MCF 10A (cell line): ENCODE measurements at regions not wholly inside any gene's neighbourhood (a gene's known extent, or its start where the extent isn't known, plus 50 kb on each side); places are given as distances from the start of the nearest gene placed in this dataset.
A peak's percentile ranks its signal among the peaks of the same experiment; 100 is the strongest.

Experiments used
- BruUV-seq: library from RNA; stranded (reverse); fragments of 400-500 nt; replicated peaks from 2 replicates; lab custom pipeline; 2021; lab: Mats Ljungman, UMichigan
- CTCF ChIA-PET: fragments of 300-600 bp; sonication (Branson Sonifier 250); formaldehyde crosslinking; extraction: SDS; loops from one replicate; lab custom pipeline; 2021; ENCODE audit warnings: antibody characterized with exemption, inconsistent platforms; lab: Yijun Ruan, JAX
- POLR2A ChIA-PET: fragments of 300-600, 350-650 bp; sonication (Branson Sonifier 250); formaldehyde crosslinking; extraction: SDS; loops from one replicate; lab custom pipeline; 2020; ENCODE audit warnings: antibody characterized with exemption, inconsistent platforms; lab: Yijun Ruan, JAX
- DNase-seq: peaks from one replicate; pipeline ENCODE4 v3.0.0-alpha.2; 2018; ENCODE audit not compliant: unreplicated experiment
- H3K27ac Mint-ChIP-seq: one replicate; pipeline ENCODE4 v1.8.0; 2022; ENCODE audit warnings: mild to moderate bottlenecking, low read depth, mixed read lengths; ENCODE audit not compliant: unreplicated experiment
- H3K27me3 Mint-ChIP-seq: one replicate; pipeline ENCODE4 v1.8.0; 2022; ENCODE audit warnings: mixed read lengths; ENCODE audit not compliant: insufficient read depth, unreplicated experiment
- H3K36me3 Mint-ChIP-seq: one replicate; pipeline ENCODE4 v1.8.0; 2022; ENCODE audit warnings: mild to moderate bottlenecking, moderate library complexity, mixed read lengths; ENCODE audit not compliant: insufficient read depth, unreplicated experiment
- H3K4me1 Mint-ChIP-seq: one replicate; pipeline ENCODE4 v1.8.0; 2022; ENCODE audit warnings: mixed read lengths; ENCODE audit not compliant: insufficient read depth, unreplicated experiment
- H3K4me3 Mint-ChIP-seq: one replicate; pipeline ENCODE4 v1.8.0; 2022; ENCODE audit warnings: mild to moderate bottlenecking, moderate library complexity, mixed read lengths; ENCODE audit not compliant: unreplicated experiment
- H3K9me3 Mint-ChIP-seq: one replicate; pipeline ENCODE4 v1.8.0; 2022; ENCODE audit warnings: mixed read lengths; ENCODE audit not compliant: unreplicated experiment
- CTCF ChIP-seq: fragments of 200-600 bp; IDR thresholded peaks from one replicate; pipeline ENCODE4 v1.8.0; 2022; ENCODE audit warnings: antibody characterized with exemption, mild to moderate bottlenecking; ENCODE audit not compliant: unreplicated experiment
- intact Hi-C: fragments of 100-400 bp; cut with micrococcal nuclease; formaldehyde crosslinking; loops from 2 replicates; pipeline ENCODE4 v1.14.1; 2022

GRCh38 chr9:117490199-117490598, 75.3 kb upstream of the ASTN2 start:
- TF ChIP-seq CTCF, result no peak
- no TSS peak for BruUV-seq
- no peak overlapping the region for H3K4me3 Mint-ChIP-seq
- no peaks in the 10 kb centered on the region for H3K27me3 Mint-ChIP-seq
- ChIA-PET POLR2A (no interaction called here), CTCF (interaction anchor here (0.6 to 1.3 kb wide), 2 partner anchors 44 to 67 kb away, joined by 4 to 5 read pairs; no protein-coding TSS in a partner anchor)
- H3K9me3 Mint-ChIP-seq, result peaks cover 8% of the 10 kb centered on the region
- H3K36me3 Mint-ChIP-seq, result no peaks in the 10 kb centered on the region
- intact Hi-C loops, result no loop called here
- no peak overlapping the region for H3K27ac Mint-ChIP-seq
- no peak for DNase-seq
- no peaks in the 10 kb centered on the region for H3K4me1 Mint-ChIP-seq

- Mint-ChIP-seq H3K4me3 (no peak overlapping the region), H3K9me3 (peaks cover 8% of the 10 kb centered on the region), H3K36me3 (no peaks in the 10 kb centered on the region), H3K27ac (no peak overlapping the region), H3K27me3 (no peaks in the 10 kb centered on the region), H3K4me1 (no peaks in the 10 kb centered on the region)
- ChIA-PET POLR2A (no interaction called here), CTCF (interaction anchor here (0.6 to 3.0 kb wide), 7 partner anchors 15 to 414 kb away, joined by 3 to 17 read pairs (median 5); no protein-coding TSS in a partner anchor)
- BruUV-seq, result no TSS peak
- no peak for TF ChIP-seq CTCF
- no peak for DNase-seq
- intact Hi-C loops, result loop anchor here (5.0 kb wide), 1 partner anchor 69 kb away; no protein-coding TSS in a partner anchor
Measured at GRCh38 chr9:117488659-117489058, 73.8 kb upstream of the ASTN2 start.

GRCh38 chr9:117487555-117488175, 72.8 kb upstream of the ASTN2 start:
- ChIA-PET POLR2A (interaction anchor here (0.7 kb wide), 1 partner anchor 221 kb away, joined by 3 read pairs; no protein-coding TSS in a partner anchor), CTCF (interaction anchor here (0.6 to 3.0 kb wide), 35 partner anchors 8 to 897 kb away, joined by 3 to 17 read pairs (median 4); no protein-coding TSS in a partner anchor)
- no peaks in the 10 kb centered on the region for H3K27me3 Mint-ChIP-seq
- H3K9me3 Mint-ChIP-seq, result peaks cover 6% of the 10 kb centered on the region
- no peaks in the 10 kb centered on the region for H3K36me3 Mint-ChIP-seq
- intact Hi-C loops, result loop anchor here (5.0 kb wide), 1 partner anchor 70 kb away; no protein-coding TSS in a partner anchor
- H3K4me1 Mint-ChIP-seq, result no peaks in the 10 kb centered on the region
- peak; percentile 79 for DNase-seq
- no peak overlapping the region for H3K27ac Mint-ChIP-seq
- no peak overlapping the region for H3K4me3 Mint-ChIP-seq
- no TSS peak for BruUV-seq
- TF ChIP-seq CTCF, result peak; percentile 75

- Mint-ChIP-seq H3K4me1 (no peaks in the 10 kb centered on the region), H3K27ac (no peak overlapping the region), H3K9me3 (no peaks in the 10 kb centered on the region), H3K36me3 (no peaks in the 10 kb centered on the region), H3K27me3 (no peaks in the 10 kb centered on the region), H3K4me3 (no peak overlapping the region)
- ChIA-PET POLR2A (no interaction called here), CTCF (interaction anchor here (0.6 to 3.0 kb wide), 6 partner anchors 17 to 1062 kb away, joined by 3 to 17 read pairs (median 4); no protein-coding TSS in a partner anchor)
- DNase-seq, result no peak
- TF ChIP-seq CTCF, result no peak
- intact Hi-C loops, result loop anchor here (5.0 kb wide), 1 partner anchor 71 kb away; no protein-coding TSS in a partner anchor
- no TSS peak for BruUV-seq
Measured at GRCh38 chr9:117486426-117486825, 71.6 kb upstream of the ASTN2 start.
